Thoracic aorta (tissue), 2 donors: ENCODE measurements at regions not wholly inside any gene's neighbourhood (a gene's known extent, or its start where the extent isn't known, plus 50 kb on each side); places are given as distances from the start of the nearest gene placed in this dataset.

Experiments used
- ATAC-seq: fragments of 150-250 bp; one replicate; pipeline ENCODE4 v1.8.0; 2017; ENCODE audit warnings: low read depth; ENCODE audit not compliant: insufficient number of reproducible peaks, low FRiP score
- DNase-seq: peaks from one replicate; pipeline ENCODE4 v3.0.0-alpha.2; 2020; ENCODE audit warnings: low spot score
- H3K27ac ChIP-seq, 2 donors: fragments of 200-600 bp; sonication (generic); 1 replicate in 1 of 2; 2 replicates in 1 of 2; pipeline ENCODE4 v1.5.1; 2016; ENCODE audit warnings: mild to moderate bottlenecking in 2 of 2, moderate library complexity in 2 of 2
- H3K27me3 ChIP-seq: fragments of 200-600 bp; sonication (generic); replicated peaks from 2 replicates; pipeline ENCODE4 v1.6.0; 2016; ENCODE audit warnings: mild to moderate bottlenecking; ENCODE audit not compliant: insufficient read depth
- H3K36me3 ChIP-seq: fragments of 200-600 bp; sonication (generic); one replicate; pipeline ENCODE4 v1.5.1; 2016
- H3K4me1 ChIP-seq, 2 donors: fragments of 200-600 bp; sonication (generic); 1 replicate in 1 of 2; 2 replicates in 1 of 2; pipeline versions ENCODE4 v1.5.1 to v1.6.0; 2016; ENCODE audit warnings: low read depth in 2 of 2, mild to moderate bottlenecking in 1 of 2; ENCODE audit not compliant: control insufficient read depth in 1 of 2
- H3K4me3 ChIP-seq: fragments of 200-600 bp; sonication (generic); 2 replicates; pipeline ENCODE4 v1.5.1; 2016; ENCODE audit warnings: mild to moderate bottlenecking
- H3K9me3 ChIP-seq: fragments of 200-600 bp; sonication (generic); 2 replicates; pipeline ENCODE4 v1.5.1; 2016
- TF ChIP-seq, protein P1 (sequence below): fragments of 200-600 bp; sonication (generic); IDR thresholded peaks from one replicate; pipeline ENCODE4 v1.5.1; 2019; ENCODE audit warnings: antibody characterized with exemption

DNA sequence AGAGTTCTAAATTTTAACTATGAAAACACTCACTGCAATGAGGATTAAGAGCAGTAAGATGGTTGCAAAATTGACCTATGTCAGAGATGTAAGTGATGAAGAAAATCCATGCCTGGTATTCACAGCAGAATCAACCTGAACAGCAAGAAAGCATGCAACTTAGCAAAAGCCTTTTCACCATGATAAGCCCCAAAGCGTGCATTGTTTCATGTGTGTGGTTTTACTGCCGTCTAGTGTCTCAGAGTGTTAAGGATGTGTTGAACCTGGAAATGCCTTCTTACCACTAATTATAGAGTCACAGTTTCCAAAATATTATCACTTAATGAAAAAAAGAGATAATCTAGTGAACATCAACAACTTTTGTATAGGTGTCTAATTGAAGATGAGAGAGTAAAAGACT is 415.2 kb upstream of the TRPC7 start:
- TF ChIP-seq, protein P1, sequence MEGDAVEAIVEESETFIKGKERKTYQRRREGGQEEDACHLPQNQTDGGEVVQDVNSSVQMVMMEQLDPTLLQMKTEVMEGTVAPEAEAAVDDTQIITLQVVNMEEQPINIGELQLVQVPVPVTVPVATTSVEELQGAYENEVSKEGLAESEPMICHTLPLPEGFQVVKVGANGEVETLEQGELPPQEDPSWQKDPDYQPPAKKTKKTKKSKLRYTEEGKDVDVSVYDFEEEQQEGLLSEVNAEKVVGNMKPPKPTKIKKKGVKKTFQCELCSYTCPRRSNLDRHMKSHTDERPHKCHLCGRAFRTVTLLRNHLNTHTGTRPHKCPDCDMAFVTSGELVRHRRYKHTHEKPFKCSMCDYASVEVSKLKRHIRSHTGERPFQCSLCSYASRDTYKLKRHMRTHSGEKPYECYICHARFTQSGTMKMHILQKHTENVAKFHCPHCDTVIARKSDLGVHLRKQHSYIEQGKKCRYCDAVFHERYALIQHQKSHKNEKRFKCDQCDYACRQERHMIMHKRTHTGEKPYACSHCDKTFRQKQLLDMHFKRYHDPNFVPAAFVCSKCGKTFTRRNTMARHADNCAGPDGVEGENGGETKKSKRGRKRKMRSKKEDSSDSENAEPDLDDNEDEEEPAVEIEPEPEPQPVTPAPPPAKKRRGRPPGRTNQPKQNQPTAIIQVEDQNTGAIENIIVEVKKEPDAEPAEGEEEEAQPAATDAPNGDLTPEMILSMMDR, result no peak
- no peak for DNase-seq
- no peaks in the 10 kb centered on the region for H3K4me1 ChIP-seq
- no peaks in the 10 kb centered on the region for H3K36me3 ChIP-seq
- H3K9me3 ChIP-seq, result no peaks in the 10 kb centered on the region
- H3K4me3 ChIP-seq, result no peak overlapping the region
- no peak for ATAC-seq
- H3K27me3 ChIP-seq, result no peaks in the 10 kb centered on the region
- no peak overlapping the region for H3K27ac ChIP-seq

GRCh38 chr5:136776022-136776927 is 410.9 kb upstream of the TRPC7 start:
- TF ChIP-seq, protein P1, result no peak
- H3K27ac ChIP-seq, result no peak overlapping the region
- no peaks in the 10 kb centered on the region for H3K9me3 ChIP-seq
- ATAC-seq (no peak), DNase-seq (no peak)
- no peaks in the 10 kb centered on the region for H3K4me1 ChIP-seq
- no peaks in the 10 kb centered on the region for H3K36me3 ChIP-seq
- H3K27me3 ChIP-seq, result no peaks in the 10 kb centered on the region
- no peak overlapping the region for H3K4me3 ChIP-seq

DNA sequence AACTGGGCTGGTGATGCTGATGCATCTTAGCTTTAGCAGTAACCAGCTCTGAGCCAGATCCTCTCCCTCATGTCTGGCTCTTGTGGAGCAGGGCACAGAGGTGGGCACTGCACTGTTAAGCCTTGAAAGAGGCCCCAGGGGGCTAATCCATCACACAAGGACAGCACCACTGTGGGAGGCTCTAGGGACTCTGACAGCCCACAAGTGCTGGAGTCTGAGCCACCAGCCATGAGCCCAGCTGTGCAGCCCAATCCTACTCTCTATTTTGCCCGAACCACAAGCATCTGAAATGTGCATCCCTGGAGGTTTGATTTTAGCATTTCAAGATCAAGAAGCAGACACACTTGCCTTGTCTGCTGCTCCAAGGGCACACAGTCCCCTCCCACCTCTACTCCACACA is 407.1 kb upstream of the TRPC7 start:
- Histone ChIP-seq H3K4me1 (no peaks in the 10 kb centered on the region), H3K9me3 (no peaks in the 10 kb centered on the region), H3K36me3 (no peaks in the 10 kb centered on the region), H3K27ac (no peak overlapping the region), H3K27me3 (no peaks in the 10 kb centered on the region), H3K4me3 (no peak overlapping the region)
- DNase-seq (no peak), ATAC-seq (no peak)
- TF ChIP-seq, protein P1, result no peak

GRCh38 chr5:136769900-136770684 is 404.7 kb upstream of the TRPC7 start:
- no peak overlapping the region for H3K4me3 ChIP-seq
- ATAC-seq, result no peak
- H3K9me3 ChIP-seq, result no peaks in the 10 kb centered on the region
- H3K27ac ChIP-seq, result no peak overlapping the region
- H3K27me3 ChIP-seq, result no peaks in the 10 kb centered on the region
- H3K4me1 ChIP-seq, result no peaks in the 10 kb centered on the region
- TF ChIP-seq, protein P1, result peak; percentile 64
- H3K36me3 ChIP-seq, result no peaks in the 10 kb centered on the region
- DNase-seq, result no peak

DNA sequence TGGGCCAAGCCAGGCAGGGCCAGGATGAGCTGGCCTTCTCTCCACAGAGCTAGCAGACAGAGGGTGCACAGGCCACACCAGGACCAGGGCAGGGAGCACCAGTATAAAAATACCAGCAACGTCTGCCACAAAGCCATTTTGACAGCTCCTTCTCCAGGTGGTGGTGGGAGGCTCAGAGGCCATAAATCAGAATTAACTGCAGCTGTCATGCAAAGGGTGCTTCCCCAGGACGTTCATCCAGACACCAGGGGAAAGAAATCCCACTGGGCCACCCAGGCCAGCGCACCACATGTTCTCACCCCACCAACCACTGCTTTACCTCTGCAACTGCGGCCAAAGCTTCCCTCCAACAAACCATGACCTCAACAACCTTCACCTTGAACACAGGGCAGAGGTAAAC is 403.7 kb upstream of the TRPC7 start:
- H3K9me3 ChIP-seq, result no peaks in the 10 kb centered on the region
- no peaks in the 10 kb centered on the region for H3K36me3 ChIP-seq
- H3K4me3 ChIP-seq, result no peak overlapping the region
- ATAC-seq, result no peak
- H3K4me1 ChIP-seq, result no peaks in the 10 kb centered on the region
- TF ChIP-seq, protein P1, result no peak
- no peaks in the 10 kb centered on the region for H3K27me3 ChIP-seq
- DNase-seq, result no peak
- H3K27ac ChIP-seq, result no peak overlapping the region
